MV-4-11 (cell line): ENCODE measurements at regions not wholly inside any gene's neighbourhood (a gene's known extent, or its start where the extent isn't known, plus 50 kb on each side); places are given as distances from the start of the nearest gene placed in this dataset.
A peak's percentile ranks its signal among the peaks of the same experiment; 100 is the strongest.
"Not testable (repeated sequence)": the region's sequence is repeated elsewhere in the genome, so short reads cannot be mapped to it uniquely, and the experiment has no call there.

Experiments used
- DNase-seq: peaks from one replicate; lab custom pipeline; 2025; lab: John Stamatoyannopoulos, UW

DNA sequence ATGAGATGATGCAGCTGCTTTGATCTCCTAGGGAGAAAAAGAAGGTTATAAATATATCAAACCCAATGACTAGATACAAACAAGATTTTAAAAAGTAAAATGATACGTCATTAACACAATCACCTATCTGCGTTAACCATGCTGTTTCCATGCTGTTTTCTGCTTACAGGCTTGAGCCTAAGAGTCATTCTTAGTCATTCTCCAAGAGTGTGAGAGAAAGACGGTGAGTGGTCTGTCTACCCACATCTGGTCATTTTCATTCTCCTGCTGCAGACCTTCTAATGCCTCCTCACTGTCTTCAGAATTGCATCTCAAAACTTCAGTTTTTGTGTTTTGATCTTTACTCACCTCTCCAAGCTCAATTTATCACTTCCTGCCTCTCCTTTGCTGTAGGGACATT lies 98.0 kb upstream of the ELMO1 start:
- no peak for DNase-seq

- DNase-seq: no peak
These were observed 100.6 kb upstream of the ELMO1 start for GRCh38 chr7:37549076-37549931.

DNA sequence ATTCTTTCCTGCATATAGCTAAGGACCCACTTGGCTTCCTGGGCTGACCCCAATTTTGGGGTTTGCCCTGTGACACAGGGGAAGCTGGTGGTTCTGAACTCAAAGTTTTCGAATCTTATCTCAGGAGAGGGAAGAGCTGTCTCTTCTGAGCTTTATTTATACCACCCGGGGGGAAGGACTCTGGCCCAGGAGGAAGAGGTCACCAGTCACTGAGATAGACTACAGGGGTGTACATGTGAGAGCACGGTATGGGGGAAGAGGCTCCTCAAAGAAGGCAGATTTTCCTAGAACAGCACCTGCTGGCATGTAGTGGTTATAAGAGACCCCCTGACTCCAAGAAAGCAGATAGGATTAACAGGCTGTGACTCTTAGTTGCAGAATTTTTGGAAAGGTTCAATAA lies 101.8 kb upstream of the ELMO1 start:
- no peak for DNase-seq

DNA sequence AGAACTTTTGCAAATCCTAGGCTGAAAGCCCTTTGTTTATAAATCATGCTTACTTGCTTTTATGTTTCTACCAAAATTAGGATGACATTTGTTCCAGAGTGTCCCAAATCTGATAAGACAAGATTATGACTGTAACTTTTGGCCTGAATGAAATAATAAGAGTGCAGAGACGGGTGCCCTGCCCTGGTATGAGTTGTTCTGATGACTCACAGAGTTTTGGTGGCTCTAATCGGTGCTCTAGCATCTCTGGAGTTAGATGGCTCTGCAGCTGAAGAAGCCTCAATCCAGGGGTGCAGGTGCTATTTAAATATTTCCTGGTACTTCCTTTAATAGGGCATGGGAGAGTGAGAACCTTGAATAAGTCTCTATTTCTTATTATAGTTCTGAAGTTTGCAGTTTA lies 102.2 kb upstream of the ELMO1 start:
- no peak for DNase-seq

- no peak for DNase-seq
These were observed 103.4 kb upstream of the ELMO1 start for GRCh38 chr7:37552030-37552429.

DNA sequence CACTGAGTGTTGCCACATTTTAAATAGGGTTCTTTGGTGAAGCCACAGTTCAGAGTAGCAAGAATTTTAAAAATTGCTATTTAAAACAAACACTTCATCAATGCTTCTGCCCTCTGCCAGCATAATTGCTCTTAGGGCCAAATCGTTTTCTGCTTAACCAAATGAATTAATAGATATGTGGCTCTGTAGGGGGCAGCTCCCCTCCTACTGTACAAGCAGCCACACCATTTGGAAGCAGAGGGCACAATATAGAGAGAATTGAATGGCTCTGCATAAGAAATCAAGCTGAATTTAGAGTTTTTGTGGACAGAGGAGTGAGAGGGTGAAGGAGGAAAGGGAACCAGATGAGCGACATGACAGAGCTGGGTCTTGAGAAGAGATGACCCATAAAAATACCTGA lies 103.8 kb upstream of the ELMO1 start:
- not testable (repeated sequence) for DNase-seq

DNA sequence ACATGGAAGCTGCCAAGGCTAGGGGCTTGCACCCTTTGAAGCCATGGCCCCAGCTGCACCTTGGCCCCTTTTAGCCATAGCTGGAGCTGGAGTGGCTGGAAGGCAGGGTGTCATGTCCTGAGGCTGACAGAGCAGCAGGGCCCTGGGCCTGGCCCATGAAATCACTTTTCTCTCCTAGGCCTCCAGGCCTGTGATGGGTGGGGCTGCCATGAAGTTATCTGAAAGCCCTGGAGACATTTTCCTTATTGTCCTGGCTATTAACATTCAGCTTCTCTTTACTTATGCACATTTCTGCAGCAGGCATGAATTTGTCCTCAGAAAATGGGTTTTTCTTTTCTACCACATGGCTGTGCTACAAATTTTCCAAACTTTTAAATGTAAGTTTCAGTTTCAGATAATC lies 106.9 kb upstream of the ELMO1 start:
- no peak for DNase-seq

DNA sequence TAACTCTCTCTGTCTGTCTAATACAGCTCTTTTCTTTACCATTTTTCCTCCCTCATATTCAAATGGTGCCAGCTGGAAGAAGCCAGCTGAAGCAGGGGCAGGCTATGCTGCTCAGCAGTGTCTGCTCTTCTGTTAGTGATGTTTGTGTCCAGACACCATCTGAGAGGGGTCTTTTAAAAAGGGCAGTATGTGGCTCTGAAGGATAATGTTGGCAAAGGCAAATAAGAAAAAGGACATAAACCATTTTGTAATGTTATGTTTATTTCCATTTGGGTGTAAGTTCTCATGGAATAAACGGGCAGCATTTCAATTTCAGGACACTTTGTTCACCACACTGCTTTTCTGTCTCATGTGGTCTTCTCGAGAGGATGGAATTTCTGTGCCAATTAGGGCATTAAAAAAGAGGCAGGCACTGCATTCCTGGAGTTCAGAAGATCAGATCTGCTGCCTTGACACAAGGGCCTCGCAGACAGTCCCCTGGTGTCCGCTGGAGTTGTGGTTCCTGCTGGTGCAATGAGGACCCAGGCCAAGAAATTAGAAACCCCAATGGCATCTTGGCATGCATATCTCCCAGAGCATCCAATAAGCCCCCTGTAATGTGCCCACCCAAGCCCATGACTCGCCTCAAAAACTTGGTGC lies 109.0 kb upstream of the ELMO1 start:
- no peak for DNase-seq

GRCh38 chr7:37558320-37559096 lies 109.8 kb upstream of the ELMO1 start:
- no peak for DNase-seq

GRCh38 chr7:37570145-37570544 lies 113.4 kb upstream of the GPR141 start:
- no peak for DNase-seq

DNA sequence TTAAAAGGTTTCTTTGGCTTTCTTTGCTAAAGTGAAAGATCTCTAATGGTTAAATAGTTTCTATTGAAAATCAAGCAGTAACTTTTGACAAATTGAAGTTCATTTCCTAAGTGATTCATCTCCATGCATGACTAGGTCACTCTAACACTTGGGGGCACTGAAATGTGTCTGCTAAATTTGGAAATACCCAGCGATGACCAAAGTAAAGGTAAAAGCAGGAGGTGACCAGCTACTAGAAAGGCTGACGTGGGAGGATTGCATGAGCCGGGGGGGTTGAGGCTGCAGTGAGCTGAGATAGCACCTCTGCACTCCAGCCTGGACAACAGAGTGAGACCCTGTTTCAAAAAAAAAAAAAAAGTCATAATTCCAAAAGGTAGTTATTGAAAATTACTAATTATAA lies 111.8 kb upstream of the GPR141 start:
- DNase-seq: no peak

GRCh38 chr7:37577412-37577811 lies 106.2 kb upstream of the GPR141 start:
- no peak for DNase-seq

DNA sequence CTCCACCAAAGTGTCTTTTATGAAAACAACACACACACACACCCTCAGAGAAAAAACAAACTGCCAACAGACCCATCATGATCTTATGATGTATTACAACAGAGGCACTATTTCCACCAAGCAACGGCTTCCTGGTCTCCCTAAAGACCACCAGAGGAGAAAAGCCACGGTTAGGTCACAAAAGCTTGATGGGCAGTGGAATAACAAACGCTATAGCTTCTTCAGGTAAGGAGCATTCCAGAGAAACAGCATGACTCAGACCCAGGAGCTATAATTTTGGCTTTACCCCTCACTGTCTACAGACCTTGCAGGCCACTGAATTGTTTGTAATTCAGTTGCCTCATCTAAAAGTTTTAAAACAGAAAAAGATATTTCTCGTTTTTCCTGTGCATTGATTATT lies 105.7 kb upstream of the GPR141 start:
- DNase-seq: no peak

DNA sequence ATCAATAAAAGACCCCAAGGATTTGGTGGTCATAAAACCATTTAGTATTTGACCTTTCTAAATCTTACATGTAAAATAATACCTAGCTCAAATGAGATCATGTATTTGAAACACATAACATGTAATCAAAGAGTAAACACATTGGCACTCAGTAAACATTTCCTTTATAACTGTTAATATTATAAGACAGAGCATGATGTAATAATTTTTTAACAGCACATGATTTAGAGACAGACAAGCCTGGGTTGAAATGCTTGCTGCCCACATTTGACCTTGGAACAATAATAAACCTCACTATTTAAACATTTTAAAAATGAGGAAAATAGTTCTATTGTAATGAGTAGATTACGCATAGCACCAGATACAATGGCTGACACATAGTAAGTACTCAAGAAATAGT lies 105.2 kb upstream of the GPR141 start:
- DNase-seq: no peak

- DNase-seq: no peak
These were observed 103.2 kb upstream of the GPR141 start for GRCh38 chr7:37580376-37580775.

DNA sequence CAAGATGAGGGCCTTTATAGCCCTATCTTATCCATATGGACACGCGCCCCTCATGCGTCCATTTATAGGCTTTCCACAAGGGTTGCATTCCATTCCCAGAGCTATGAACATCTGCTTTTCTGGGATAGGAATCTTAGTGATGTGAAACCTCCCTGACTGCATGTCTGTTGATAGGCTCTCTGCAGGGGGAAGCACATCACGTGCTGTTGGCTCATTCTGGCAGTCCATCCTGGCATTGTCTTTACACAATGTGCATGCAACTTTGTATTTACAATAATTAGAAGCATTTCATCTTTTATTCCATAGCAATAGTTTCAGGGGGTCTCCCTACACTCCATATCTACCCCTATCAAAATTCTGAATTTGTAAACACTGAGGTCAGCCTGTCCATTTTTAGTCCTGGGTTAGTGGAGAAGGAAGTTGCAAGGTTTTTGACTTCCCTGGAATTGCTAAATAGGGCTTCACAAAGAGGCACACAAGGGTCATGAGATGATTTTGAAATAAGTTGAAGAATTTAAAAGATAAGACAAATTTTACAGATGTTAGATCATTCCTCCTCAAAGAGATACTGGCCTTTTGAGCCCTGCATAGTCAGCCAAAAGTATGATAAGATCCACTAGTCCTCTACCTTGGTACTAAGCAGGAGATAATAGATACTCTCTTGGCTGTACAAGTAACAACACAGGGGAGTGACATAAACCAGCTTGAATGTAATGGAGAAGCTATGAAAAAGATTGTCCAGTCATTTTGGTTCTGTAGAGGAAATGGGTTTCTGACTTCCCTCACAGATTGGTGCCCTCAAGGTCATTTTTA lies 98.7 kb upstream of the GPR141 start:
- peak; percentile 29 for DNase-seq

GRCh38 chr7:37590824-37591223 lies 92.7 kb upstream of the GPR141 start:
- DNase-seq: no peak

- no peak for DNase-seq
These were observed 91.2 kb upstream of the GPR141 start for GRCh38 chr7:37592366-37592765.

- DNase-seq: no peak
These were observed 89.0 kb upstream of the GPR141 start for GRCh38 chr7:37594602-37595001.

- no peak for DNase-seq
These were observed 84.7 kb upstream of the GPR141 start for GRCh38 chr7:37598824-37599223.

DNA sequence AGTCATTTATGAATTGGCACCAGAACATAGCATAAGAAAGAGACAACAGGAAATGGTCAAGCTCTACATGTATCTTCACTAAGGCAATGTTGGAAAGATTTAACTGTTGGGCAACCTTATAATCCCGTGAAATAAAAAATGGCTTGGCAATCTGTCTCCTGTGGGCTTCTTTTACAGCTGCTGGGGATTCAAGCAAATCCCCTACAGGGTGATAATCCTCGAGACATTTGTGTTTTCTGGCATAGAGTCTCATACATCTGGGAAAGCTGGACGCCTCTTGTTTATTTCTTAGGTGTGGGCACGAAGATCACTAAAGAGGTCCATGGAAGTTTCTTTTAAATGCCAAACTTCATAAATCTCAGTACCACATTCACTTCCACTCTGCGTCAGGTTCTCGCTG lies 82.2 kb upstream of the GPR141 start:
- DNase-seq: no peak

DNA sequence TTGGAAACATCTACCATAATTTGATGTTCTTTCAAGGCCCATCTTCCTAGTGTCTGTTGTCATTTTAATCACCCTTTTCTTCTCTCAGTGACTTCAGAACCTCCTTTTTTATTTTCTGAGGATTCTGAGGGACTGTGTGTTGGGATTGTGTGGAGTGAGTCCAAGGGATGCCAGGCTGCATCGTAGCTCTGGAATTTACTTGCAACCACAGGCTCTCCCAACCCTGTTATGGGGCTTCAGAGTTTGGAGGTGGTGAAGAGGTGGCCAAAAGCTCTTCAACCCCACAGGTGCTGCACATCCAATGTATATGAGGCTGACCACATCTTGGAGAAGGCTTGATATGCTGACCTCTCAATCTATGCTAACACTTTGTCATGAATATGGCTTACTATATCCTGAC lies 79.5 kb upstream of the GPR141 start:
- no peak for DNase-seq
